ENCODE measurements at regions not wholly inside any gene's neighbourhood (a gene's known extent, or its start where the extent isn't known, plus 50 kb on each side); places are given as distances from the start of the nearest gene placed in this dataset.
"Not testable (repeated sequence)": the region's sequence is repeated elsewhere in the genome, so short reads cannot be mapped to it uniquely, and the experiment has no call there.

GRCh38 chr3:161920196-161920595 lies 423.6 kb downstream of the OTOL1 start:
- no peak for DNase-seq

- no peak for DNase-seq
Measured at GRCh38 chr3:161925749-161926360, 429.2 kb downstream of the OTOL1 start.

GRCh38 chr3:161927131-161927530 lies 430.5 kb downstream of the OTOL1 start:
- DNase-seq = no peak

- no peak for DNase-seq
Measured at GRCh38 chr3:161939918-161940620, 443.5 kb downstream of the OTOL1 start.

- no peak for DNase-seq
Measured at GRCh38 chr3:161940621-161940965, 444.0 kb downstream of the OTOL1 start.

GRCh38 chr3:161941891-161942290 lies 445.3 kb downstream of the OTOL1 start:
- DNase-seq = no peak

- DNase-seq = not testable (repeated sequence)
Measured at GRCh38 chr3:161943801-161944345, 447.3 kb downstream of the OTOL1 start.

- DNase-seq = no peak
Measured at GRCh38 chr3:161946443-161946960, 449.9 kb downstream of the OTOL1 start.

GRCh38 chr3:161950318-161950868 lies 453.8 kb downstream of the OTOL1 start:
- no peak for DNase-seq

GRCh38 chr3:161957467-161957866 lies 460.9 kb downstream of the OTOL1 start:
- DNase-seq = no peak

- no peak for DNase-seq
Measured at GRCh38 chr3:161964857-161965256, 468.2 kb downstream of the OTOL1 start.

GRCh38 chr3:161969867-161970266 lies 473.3 kb downstream of the OTOL1 start:
- DNase-seq = no peak

GRCh38 chr3:161975201-161975600 lies 478.6 kb downstream of the OTOL1 start:
- no peak for DNase-seq

- no peak for DNase-seq
Measured at GRCh38 chr3:161977063-161977462, 480.5 kb downstream of the OTOL1 start.

- no peak for DNase-seq
Measured at GRCh38 chr3:161977850-161978249, 481.2 kb downstream of the OTOL1 start.

- DNase-seq = no peak
Measured at GRCh38 chr3:161987933-161988332, 491.3 kb downstream of the OTOL1 start.

GRCh38 chr3:161989012-161989411 lies 492.4 kb downstream of the OTOL1 start:
- no peak for DNase-seq

- no peak for DNase-seq
Measured at GRCh38 chr3:161990036-161990435, 493.4 kb downstream of the OTOL1 start.

- no peak for DNase-seq
Measured at GRCh38 chr3:161991901-161992540, 495.4 kb downstream of the OTOL1 start.

GRCh38 chr3:161999846-162000245 lies 503.2 kb downstream of the OTOL1 start:
- DNase-seq = no peak

- DNase-seq = no peak
Measured at GRCh38 chr3:162007722-162008121, 511.1 kb downstream of the OTOL1 start.

GRCh38 chr3:162012633-162013032 lies 516.0 kb downstream of the OTOL1 start:
- no peak for DNase-seq

- no peak for DNase-seq
Measured at GRCh38 chr3:162014284-162014683, 517.7 kb downstream of the OTOL1 start.

GRCh38 chr3:162015856-162016255 lies 519.2 kb downstream of the OTOL1 start:
- no peak for DNase-seq

All from CD4-positive, alpha-beta T cell treated with Interleukin-15 for 1 hour (primary cell).